ENCODE measurements at regions not wholly inside any gene's neighbourhood (a gene's known extent, or its start where the extent isn't known, plus 50 kb on each side); places are given as distances from the start of the nearest gene placed in this dataset.
A peak's percentile ranks its signal among the peaks of the same experiment; 100 is the strongest.

- no peak for DNase-seq
Observed at GRCh38 chr5:63726496-63726895, 235.7 kb downstream of the HTR1A start.

GRCh38 chr5:63719147-63719546 lies 243.1 kb downstream of the HTR1A start:
- DNase-seq = no peak

- no peak for DNase-seq
Observed at GRCh38 chr5:63700241-63700640, 262.0 kb downstream of the HTR1A start.

DNA sequence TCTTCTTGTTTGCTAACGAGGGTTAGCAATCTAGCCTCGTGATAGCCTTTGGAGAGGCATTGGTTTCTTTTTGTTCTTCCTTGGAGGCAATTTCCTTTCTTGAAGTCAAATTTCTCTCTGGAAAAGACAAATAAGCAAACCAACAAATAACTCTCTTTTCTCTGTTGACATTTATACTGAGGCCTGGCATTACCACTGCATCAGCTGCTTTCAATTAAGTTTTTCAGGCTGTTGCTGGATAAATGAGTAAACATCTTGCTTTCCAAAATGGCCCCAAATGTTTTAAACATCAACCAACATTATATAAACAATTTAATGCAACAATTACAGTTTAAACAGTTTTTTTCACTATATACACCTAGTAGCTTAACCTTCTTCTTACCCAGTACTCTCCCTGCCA lies 264.4 kb downstream of the HTR1A start:
- DNase-seq = no peak

DNA sequence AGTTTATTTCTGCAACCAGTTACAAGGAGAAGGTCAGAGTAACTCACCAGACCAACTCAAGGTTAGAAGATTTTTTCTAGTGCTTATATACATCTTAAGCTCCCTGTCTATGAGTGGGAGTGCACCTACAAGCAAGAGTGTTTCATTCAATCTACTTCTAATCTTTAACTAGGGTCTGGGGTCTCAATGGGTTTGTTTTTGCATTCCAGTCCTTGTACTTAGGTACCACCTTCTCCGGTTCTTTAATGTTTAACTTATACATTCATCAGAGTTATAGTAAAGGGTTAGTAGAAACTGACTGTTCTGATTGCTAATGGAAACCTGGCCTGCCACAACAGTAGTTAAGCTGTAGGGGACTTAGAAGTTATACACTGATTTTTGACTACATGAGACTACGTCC lies 271.7 kb downstream of the HTR1A start:
- DNase-seq = peak; percentile 27

DNA sequence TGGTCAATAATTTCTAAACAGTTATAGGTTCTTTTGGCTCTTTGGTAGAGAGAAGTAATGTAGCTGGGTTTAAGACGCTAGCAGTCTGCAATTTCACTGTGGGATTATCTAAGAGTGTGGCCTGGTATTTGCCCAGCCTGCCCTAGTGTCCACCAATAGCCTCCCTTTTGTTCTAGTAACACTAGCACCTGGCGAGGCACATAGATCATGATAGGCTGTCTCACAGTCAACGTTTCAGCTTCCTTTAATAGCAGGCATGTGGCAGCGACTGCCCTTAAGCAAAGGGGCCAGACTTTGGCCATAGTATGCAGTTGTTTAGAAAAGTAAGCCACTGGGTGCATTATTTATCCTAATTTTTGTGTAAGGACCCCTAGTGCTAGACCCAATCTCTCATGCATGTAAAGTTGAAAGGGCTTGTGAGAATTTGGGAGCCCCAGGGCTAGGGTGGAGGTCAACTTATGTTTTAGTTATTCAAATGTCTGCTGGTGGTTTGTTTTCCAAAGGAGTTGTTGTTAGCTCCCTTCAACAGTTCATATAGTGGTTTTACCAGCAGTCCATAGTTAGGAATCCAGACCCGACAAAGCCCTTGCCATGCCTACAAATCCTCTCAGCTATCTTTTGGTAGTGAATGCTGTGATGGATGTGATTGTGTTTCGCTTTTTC lies 274.3 kb downstream of the HTR1A start:
- no peak for DNase-seq

GRCh38 chr5:63686938-63687337 lies 275.3 kb downstream of the HTR1A start:
- no peak for DNase-seq

GRCh38 chr5:63686181-63686580 lies 276.1 kb downstream of the HTR1A start:
- peak; percentile 21 for DNase-seq

DNA sequence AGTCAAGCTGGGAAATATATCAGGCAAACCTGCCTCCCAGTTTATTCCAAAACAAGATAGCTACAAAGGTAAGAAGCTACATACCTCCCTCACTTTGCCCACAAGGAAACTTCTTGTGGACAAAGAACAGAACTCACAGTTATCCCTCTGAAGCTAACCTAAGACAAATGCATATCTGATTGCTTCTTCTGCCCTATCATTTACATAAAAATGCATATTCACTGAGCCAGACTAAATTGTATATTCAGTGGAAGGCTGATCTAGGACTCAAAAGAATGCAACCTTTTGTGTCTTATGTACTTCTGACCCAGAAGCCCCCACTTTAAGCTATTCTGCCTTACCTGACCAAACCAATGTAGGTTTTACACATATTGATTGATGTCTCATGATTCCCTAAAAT lies 276.8 kb downstream of the HTR1A start:
- DNase-seq = no peak

GRCh38 chr5:63674881-63675280 lies 287.4 kb downstream of the HTR1A start:
- DNase-seq = no peak

GRCh38 chr5:63655043-63655442 lies 307.2 kb downstream of the HTR1A start:
- no peak for DNase-seq

DNA sequence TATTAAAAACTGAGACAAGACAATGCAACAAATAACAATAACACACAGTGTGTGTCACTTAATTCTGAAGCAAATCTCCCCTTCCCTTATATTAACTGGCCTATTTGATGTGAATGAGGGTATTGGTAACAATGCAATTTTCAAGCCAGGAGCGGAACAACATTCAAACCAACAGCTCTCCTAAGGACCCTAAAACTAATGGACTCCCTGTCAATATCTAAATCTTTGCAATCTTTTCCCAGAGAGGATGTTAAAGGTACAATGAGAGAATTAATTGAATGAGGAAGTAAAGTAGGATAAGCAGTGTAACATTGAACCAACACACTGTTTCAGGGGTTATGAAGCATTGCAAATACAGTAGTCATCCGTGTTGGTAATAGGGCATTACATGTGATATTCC lies 311.7 kb downstream of the HTR1A start:
- DNase-seq = no peak

GRCh38 chr5:63648376-63648775 lies 313.9 kb downstream of the HTR1A start:
- DNase-seq = no peak

DNA sequence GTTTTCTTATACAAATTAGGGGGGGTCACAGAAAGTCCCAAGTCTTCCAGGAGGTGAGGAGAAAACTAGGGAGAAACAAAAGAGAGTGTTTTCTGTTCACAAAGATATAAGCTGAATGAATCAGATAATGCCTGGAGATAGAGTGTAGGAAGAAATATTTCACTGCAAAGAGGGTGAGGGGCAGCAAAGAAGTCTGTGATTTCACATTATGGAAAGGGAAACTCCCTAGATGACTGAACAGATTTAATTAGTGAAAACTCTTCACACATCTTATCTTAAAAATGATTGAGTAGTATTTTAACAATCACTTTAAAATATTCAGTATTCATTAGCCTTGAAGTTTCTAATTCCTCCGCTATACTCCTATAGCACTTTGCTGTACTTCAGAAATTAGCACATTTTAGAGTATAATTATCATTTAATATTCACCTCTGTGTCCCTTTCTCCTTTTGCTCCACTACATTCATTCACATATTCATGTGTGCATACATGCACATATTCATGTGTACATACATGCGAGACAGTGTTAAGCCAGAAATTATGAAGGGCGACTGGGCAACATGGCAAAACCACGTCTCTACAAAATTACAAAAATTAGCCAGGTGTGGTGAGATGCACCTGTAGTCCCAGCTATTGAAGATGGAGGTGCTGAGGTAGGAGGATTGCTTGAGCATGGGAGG lies 332.2 kb downstream of the HTR1A start:
- no peak for DNase-seq

- no peak for DNase-seq
Observed at GRCh38 chr5:63613442-63613841, 348.8 kb downstream of the HTR1A start.

DNA sequence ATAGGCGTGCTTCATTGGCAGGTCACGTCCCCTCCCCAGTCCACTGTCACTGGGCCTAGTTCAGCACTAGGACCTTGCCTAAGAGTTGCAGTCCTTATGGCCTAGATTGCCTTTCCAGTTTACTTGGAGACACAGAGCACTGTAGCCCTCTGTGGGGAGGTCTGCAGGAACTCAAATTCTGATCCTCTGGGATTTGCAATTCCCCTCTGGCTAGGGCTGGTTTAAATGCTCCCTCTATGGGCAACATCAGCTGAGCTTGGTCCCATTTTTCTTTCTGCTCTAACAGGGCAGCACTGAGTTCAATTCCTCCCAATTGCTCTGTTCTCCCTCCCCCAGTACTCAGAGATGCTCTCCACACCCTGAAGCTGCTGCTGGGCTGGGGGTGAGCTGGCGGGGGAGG lies 358.2 kb downstream of the HTR1A start:
- no peak for DNase-seq

DNA sequence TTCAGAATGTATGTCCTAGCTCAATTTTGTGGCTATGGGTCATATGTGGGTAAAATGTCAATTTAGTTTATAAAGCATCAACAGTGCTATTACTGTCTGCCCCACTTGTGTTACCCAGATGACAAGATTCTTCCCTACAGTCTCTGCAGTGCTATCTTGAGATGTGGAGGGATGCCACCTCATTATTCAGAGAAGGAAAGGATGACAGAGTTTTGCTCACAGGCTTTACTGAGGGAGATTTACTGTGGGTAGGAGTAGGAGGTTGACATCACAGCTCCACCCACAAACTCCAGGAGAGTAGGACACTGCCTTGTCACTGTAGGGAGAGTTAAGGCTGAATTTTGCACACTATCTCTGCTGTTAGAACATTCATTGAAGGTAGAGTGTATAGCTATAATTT lies 359.3 kb downstream of the HTR1A start:
- DNase-seq = no peak

DNA sequence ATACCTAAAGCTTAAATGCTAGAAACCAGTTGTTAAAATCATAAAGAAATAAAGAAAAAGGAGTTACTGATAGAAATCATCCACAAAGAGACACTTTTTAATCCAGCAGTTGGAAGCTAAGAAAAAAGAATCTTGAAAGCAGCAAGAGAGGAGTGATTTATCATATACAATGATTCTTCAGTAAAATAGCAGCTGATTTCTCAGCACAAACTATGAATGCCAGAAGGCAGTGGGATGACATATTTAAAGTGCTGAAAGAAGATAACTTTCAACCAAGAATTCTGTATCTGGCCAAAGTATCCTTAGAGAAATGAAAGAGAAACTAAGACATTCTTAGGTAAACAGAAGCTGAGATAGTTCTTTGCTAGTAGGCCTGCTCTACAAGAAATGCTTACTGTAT lies 366.0 kb downstream of the HTR1A start:
- no peak for DNase-seq

- DNase-seq = no peak
Observed at GRCh38 chr5:63573380-63573779, 388.9 kb downstream of the HTR1A start.

DNA sequence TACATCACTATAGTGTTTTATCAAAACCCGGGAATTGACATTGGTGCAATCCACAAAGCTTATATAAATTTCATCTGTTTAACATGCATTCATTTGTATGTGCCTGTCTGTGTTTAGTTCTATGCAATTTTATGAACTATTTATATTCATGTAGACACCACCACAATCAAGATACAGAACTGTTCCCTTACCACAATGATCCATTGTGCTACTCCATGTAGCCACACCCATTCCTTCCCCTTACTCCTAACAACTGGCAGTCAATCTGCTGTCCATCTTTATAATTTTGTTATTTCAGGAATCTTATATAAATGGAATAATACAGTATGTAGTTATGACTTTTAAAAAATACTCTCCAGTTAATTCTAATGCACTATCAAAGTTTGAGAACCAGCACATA lies 389.5 kb downstream of the HTR1A start:
- DNase-seq = no peak

DNA sequence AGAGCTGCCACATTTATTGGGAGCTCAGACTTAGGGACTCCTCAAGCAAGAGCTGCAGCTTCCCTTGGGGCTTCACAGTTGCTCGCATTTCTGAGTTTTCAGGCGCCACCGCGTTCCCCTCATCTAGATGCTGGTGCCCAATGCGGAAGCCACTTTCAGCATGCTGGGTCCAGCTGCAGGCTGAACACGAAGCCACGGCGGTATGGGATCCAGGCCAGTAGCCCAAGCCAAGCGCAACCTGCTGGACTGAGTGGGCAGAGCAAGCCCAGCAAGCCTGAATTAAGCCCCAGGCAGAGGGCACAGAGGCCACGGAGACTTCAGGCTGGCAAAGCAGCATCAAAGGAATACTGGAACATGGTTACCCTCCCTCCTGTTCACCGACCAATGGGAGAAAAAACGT lies 391.5 kb downstream of the HTR1A start:
- no peak for DNase-seq

- no peak for DNase-seq
Observed at GRCh38 chr5:63564789-63565188, 397.5 kb downstream of the HTR1A start.

GRCh38 chr5:63563008-63563917 lies 399.0 kb downstream of the HTR1A start:
- DNase-seq = no peak

Data from right kidney (tissue), 1 donor.